ENCODE measurements at regions not wholly inside any gene's neighbourhood (a gene's known extent, or its start where the extent isn't known, plus 50 kb on each side); places are given as distances from the start of the nearest gene placed in this dataset.
"Not testable (repeated sequence)": the region's sequence is repeated elsewhere in the genome, so short reads cannot be mapped to it uniquely, and the experiment has no call there.

DNA sequence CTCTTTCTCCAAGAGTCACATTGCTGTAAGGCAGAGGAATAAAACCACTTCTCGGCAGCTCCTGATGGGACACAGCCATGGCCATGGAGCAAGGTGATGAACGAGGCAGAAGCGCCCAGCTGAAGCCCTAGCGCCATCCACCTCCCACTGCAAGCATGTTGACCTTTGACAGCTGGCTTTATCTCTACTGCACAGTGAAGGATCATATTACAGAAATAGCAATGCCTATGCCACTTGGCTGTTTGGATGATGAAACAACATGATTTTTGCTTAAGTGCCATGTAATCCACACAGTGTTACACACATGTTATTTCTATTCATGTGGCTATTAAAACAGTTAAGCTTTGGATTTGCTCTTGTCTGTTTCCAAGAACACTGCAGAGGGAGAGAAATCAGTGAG lies 167.7 kb downstream of the VAPA start:
- Mint-ChIP-seq H3K4me3 (no peak overlapping the region), H3K27ac (no peak overlapping the region), H3K27me3 (no peaks in the 10 kb centered on the region), H3K4me1 (no peaks in the 10 kb centered on the region), H3K9me3 (peaks cover 10 to 18% of the 10 kb centered on the region in 2 donors)
- DNase-seq = no peak
- ATAC-seq = no peak

GRCh38 chr18:10085416-10085815 lies 171.6 kb downstream of the VAPA start:
- no peak for DNase-seq
- ATAC-seq = no peak
- Mint-ChIP-seq H3K27me3 (peaks cover 9% of the 10 kb centered on the region), H3K4me1 (peaks cover 5% of the 10 kb centered on the region), H3K9me3 (peaks cover 10 to 18% of the 10 kb centered on the region in 2 donors), H3K27ac (no peak overlapping the region), H3K4me3 (no peak overlapping the region)

GRCh38 chr18:10085876-10086275 lies 172.1 kb downstream of the VAPA start:
- no peak for ATAC-seq
- Mint-ChIP-seq H3K4me1 (peaks cover 5% of the 10 kb centered on the region), H3K4me3 (no peak overlapping the region), H3K9me3 (peaks cover 10 to 18% of the 10 kb centered on the region in 2 donors), H3K27ac (no peak overlapping the region), H3K27me3 (peaks cover 13% of the 10 kb centered on the region)
- DNase-seq = no peak

DNA sequence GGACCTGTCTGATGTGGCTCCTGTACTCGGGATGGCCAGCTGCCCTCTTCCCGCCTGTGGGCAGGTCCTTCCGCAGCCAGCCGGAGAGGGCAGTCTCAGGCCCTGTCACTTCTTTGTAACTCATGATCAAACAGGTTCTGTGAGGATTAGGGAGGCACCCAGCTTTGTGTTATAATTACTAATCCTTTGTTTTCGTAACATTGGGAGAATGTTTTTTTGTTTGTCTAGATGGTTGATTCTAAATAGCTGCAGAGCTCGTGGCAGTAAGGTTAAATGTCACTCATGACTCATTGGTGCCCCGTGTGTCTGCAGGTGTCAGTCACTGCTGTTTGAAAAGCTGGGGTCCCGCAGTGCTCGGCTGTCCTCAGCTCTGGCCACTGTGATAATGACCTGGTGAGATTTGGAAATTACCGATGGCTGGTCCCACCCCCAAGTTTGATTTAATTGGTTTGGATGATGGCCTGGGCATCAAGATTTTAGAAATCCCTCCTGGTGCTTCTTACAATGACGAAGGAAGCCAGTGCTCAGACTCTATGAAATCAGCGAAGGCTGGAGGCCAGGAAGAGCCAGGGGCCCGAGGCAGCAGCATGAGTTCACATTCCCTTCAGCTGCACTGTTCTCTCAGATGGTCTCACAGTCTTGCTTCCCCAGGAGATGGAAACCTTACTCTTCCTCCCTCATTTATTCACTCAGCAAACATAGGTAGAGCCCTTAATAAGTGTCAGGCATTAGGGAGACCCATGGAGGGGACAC lies 172.8 kb downstream of the VAPA start:
- peak overlapping the region in 1 of 2 donors; percentile 49 for H3K27ac Mint-ChIP-seq
- H3K4me1 Mint-ChIP-seq = peaks cover 5% of the 10 kb centered on the region
- DNase-seq (no peak), ATAC-seq (no peak)
- H3K4me3 Mint-ChIP-seq = no peak overlapping the region
- peaks cover 17% of the 10 kb centered on the region for H3K27me3 Mint-ChIP-seq
- H3K9me3 Mint-ChIP-seq = peaks cover 10 to 18% of the 10 kb centered on the region in 2 donors

DNA sequence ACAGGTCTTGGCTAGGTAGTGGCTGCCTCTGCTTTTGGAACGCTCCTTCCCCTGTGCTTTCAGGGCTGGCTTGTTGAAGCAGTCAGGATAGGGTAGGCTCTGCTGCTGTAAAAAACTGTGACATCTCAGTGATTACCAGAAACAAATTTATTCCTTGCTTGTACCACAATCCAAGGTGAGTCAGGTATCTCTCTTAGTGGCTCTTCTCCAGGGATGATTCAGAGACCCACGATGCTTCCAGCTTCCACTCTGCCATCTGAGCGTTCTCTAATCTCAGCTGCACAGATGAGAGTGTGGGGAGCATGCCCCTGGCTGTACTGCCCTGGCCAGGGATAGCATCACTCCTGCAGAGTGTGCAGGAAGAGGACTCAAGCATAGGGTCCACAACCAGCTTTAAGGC lies 174.9 kb downstream of the VAPA start:
- peaks cover 5% of the 10 kb centered on the region for H3K4me1 Mint-ChIP-seq
- ATAC-seq (no peak), DNase-seq (no peak)
- H3K9me3 Mint-ChIP-seq = no peaks in the 10 kb centered on the region
- H3K27me3 Mint-ChIP-seq = peaks cover 17% of the 10 kb centered on the region
- H3K27ac Mint-ChIP-seq = no peak overlapping the region
- no peak overlapping the region for H3K4me3 Mint-ChIP-seq

DNA sequence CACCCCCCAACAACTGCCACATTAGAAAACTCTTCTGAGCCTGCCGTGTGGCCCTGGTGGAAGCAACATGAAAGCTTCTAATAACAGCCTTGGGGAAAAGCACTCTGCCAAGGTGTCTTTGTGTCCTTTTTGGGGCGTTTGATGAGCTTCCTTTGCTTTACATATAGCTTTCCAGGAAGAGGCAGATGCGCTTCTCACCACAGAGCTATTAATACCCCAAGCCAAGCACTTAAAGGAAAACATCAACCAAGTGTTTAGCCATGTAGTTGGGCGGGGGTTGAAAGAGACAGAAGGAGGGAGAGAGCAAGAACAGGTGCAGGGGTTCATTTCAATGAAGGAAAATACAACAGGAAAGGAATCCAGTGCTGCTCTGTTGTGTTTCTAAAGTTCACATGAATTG lies 176.1 kb downstream of the VAPA start:
- peaks cover 5% of the 10 kb centered on the region for H3K4me1 Mint-ChIP-seq
- H3K9me3 Mint-ChIP-seq = no peaks in the 10 kb centered on the region
- peak overlapping the region in 1 of 2 donors; percentile 9 for H3K27ac Mint-ChIP-seq
- ATAC-seq (no peak), DNase-seq (no peak)
- peaks cover 17% of the 10 kb centered on the region for H3K27me3 Mint-ChIP-seq
- no peak overlapping the region for H3K4me3 Mint-ChIP-seq

- ATAC-seq (no peak), DNase-seq (no peak)
- no peaks in the 10 kb centered on the region for H3K9me3 Mint-ChIP-seq
- H3K27me3 Mint-ChIP-seq = peaks cover 17% of the 10 kb centered on the region
- no peak overlapping the region for H3K27ac Mint-ChIP-seq
- no peak overlapping the region for H3K4me3 Mint-ChIP-seq
- H3K4me1 Mint-ChIP-seq = peaks cover 5% of the 10 kb centered on the region
Observed at GRCh38 chr18:10090668-10091067, 176.9 kb downstream of the VAPA start.

GRCh38 chr18:10093445-10093844 lies 179.6 kb downstream of the VAPA start:
- peaks cover 5% of the 10 kb centered on the region for H3K4me1 Mint-ChIP-seq
- H3K4me3 Mint-ChIP-seq = no peak overlapping the region
- peak; percentile 26 for ATAC-seq
- H3K27me3 Mint-ChIP-seq = peaks cover 17% of the 10 kb centered on the region
- H3K9me3 Mint-ChIP-seq = no peaks in the 10 kb centered on the region
- no peak overlapping the region for H3K27ac Mint-ChIP-seq
- no peak for DNase-seq

GRCh38 chr18:10094154-10094553 lies 180.3 kb downstream of the VAPA start:
- Mint-ChIP-seq H3K4me1 (peaks cover 5% of the 10 kb centered on the region), H3K4me3 (no peak overlapping the region), H3K9me3 (no peaks in the 10 kb centered on the region), H3K27me3 (peaks cover 17% of the 10 kb centered on the region), H3K27ac (no peak overlapping the region)
- DNase-seq (no peak), ATAC-seq (no peak)

- Mint-ChIP-seq H3K4me3 (no peak overlapping the region), H3K4me1 (peaks cover 5% of the 10 kb centered on the region), H3K27me3 (peaks cover 16% of the 10 kb centered on the region), H3K9me3 (no peaks in the 10 kb centered on the region), H3K27ac (no peak overlapping the region)
- ATAC-seq = no peak
- no peak for DNase-seq
Observed at GRCh38 chr18:10094655-10095054, 180.8 kb downstream of the VAPA start.

GRCh38 chr18:10095356-10095755 lies 181.5 kb downstream of the VAPA start:
- DNase-seq (no peak), ATAC-seq (no peak)
- peaks cover 9% of the 10 kb centered on the region for H3K27me3 Mint-ChIP-seq
- no peak overlapping the region for H3K4me3 Mint-ChIP-seq
- H3K27ac Mint-ChIP-seq = no peak overlapping the region
- no peaks in the 10 kb centered on the region for H3K9me3 Mint-ChIP-seq
- H3K4me1 Mint-ChIP-seq = no peaks in the 10 kb centered on the region

- Mint-ChIP-seq H3K9me3 (no peaks in the 10 kb centered on the region), H3K27ac (no peak overlapping the region)
- no peak for ATAC-seq
Observed at GRCh38 chr18:10099539-10100140, 185.8 kb downstream of the VAPA start.

DNA sequence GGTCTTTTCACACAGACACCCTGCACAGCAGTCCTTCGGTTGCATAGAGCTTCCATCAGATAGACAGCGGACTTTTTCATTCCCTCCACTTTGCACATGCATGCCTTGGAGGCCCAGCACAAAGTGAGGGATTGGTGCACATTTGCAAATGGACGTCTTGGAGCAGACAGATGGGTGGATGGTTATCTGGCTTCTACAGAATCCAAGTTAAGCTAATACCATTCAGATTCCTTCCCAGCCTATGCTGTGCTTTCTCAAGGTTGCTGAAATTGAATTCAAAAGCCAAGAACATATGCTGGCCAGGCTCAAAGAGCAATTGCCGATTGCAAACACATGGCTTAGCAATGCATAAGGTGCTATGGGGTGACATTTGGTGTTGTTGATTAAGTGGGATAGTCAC lies 186.4 kb downstream of the VAPA start:
- Mint-ChIP-seq H3K27ac (no peak overlapping the region), H3K4me3 (no peak overlapping the region), H3K9me3 (peaks cover 0 to 5% of the 10 kb centered on the region in 2 donors), H3K27me3 (no peaks in the 10 kb centered on the region), H3K4me1 (no peaks in the 10 kb centered on the region)
- no peak for ATAC-seq
- no peak for DNase-seq

More at GRCh38 chr18:10099539-10100140, 185.8 kb downstream of the VAPA start:
- Mint-ChIP-seq H3K4me1 (no peaks in the 10 kb centered on the region), H3K27me3 (no peaks in the 10 kb centered on the region), H3K4me3 (no peak overlapping the region)
- no peak for DNase-seq

DNA sequence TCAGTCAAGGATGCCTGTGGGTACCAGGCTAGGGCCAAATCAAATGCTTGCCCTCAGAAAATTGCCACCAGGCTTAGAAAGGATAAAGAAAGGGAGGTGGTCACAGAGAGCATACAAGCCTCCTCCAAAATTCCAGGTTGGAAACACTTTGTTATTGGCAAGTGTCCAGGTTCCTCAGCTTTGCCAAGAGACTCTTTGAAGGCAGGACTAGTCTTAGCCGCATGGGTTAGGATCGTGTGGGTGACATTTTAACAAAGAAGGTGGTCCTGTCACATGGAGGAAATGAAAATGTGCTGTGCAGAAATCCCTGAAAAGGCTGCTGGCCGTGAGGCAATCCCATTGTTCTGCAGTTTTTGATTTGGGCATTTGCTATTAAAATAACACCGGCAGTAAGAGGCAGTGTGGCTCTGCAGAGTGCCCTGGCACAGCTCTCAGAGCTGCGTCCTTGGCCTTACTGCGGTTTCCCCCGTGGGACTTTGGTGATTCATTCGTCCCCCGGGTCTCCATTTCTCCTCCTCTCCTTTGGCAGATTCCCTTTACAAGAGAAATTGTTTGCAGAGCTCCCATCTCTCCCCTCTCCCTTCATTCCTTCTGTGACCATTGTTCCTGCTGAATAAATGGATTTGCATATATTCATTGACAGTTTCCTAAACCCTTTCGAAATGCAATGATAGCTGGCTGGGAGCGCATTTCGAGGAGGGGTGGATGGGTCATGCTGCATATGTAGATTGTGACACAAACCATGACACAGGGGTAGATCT lies 187.3 kb downstream of the VAPA start:
- H3K4me3 Mint-ChIP-seq = no peak overlapping the region
- ATAC-seq = no peak
- no peaks in the 10 kb centered on the region for H3K27me3 Mint-ChIP-seq
- H3K4me1 Mint-ChIP-seq = no peaks in the 10 kb centered on the region
- H3K27ac Mint-ChIP-seq = no peak overlapping the region
- H3K9me3 Mint-ChIP-seq = peaks cover 0 to 15% of the 10 kb centered on the region in 2 donors
- no peak for DNase-seq

DNA sequence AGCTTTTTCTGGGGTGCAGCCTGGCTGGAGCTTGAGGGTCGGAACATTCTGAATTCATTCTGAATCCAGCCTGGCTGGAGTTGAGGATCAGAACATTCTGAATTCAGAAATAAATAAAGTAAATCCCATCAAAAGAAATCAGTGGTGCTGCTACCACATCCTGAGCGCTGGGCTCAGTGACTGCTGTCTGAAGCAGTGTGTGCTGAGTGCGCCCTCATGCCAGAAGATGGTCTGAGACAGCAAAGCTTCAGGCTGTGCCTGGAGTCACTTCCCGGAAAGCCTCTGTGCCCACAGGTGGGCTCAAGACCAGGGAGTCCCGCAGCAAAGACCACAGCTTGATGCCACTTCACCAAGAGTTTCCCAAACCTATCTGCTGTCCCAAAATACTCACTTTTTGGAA lies 187.9 kb downstream of the VAPA start:
- no peak overlapping the region for H3K27ac Mint-ChIP-seq
- DNase-seq = no peak
- H3K9me3 Mint-ChIP-seq = peaks cover 0 to 17% of the 10 kb centered on the region in 2 donors
- H3K27me3 Mint-ChIP-seq = no peaks in the 10 kb centered on the region
- no peaks in the 10 kb centered on the region for H3K4me1 Mint-ChIP-seq
- no peak for ATAC-seq
- H3K4me3 Mint-ChIP-seq = no peak overlapping the region

DNA sequence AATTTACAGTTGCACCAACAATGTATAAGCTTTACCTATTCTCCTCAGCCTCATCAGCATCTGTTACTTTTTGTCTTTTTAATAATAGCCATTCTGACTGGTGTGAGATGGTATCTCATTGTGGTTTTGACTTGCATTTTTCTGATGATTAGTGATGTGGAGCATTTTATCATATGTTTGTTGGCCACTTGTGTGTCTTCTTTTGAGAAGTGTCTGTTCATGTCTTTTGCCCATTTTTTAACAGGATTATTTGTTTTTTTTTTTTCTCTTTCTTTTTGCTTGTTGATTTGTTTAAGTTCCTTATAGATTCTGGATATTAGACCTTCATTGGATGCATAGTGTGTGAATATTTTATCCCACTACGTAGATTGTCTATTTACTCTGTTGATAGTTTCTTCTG lies 191.3 kb downstream of the VAPA start:
- DNase-seq, H3K4me3 Mint-ChIP-seq, ATAC-seq, H3K27ac Mint-ChIP-seq, H3K4me1 Mint-ChIP-seq: not testable (repeated sequence)
- Mint-ChIP-seq H3K27me3 (peaks cover 13% of the 10 kb centered on the region), H3K9me3 (peaks cover 0 to 28% of the 10 kb centered on the region in 2 donors)

All from stimulated activated naive CD8-positive, alpha-beta T cell treated with anti-CD3 and anti-CD28 coated beads, Interleukin-15, amount 100 ng/mL, for 72 hours (primary cell).